ENCODE measurements at regions not wholly inside any gene's neighbourhood (a gene's known extent, or its start where the extent isn't known, plus 50 kb on each side); places are given as distances from the start of the nearest gene placed in this dataset.
"Not testable (repeated sequence)": the region's sequence is repeated elsewhere in the genome, so short reads cannot be mapped to it uniquely, and the experiment has no call there.

DNA sequence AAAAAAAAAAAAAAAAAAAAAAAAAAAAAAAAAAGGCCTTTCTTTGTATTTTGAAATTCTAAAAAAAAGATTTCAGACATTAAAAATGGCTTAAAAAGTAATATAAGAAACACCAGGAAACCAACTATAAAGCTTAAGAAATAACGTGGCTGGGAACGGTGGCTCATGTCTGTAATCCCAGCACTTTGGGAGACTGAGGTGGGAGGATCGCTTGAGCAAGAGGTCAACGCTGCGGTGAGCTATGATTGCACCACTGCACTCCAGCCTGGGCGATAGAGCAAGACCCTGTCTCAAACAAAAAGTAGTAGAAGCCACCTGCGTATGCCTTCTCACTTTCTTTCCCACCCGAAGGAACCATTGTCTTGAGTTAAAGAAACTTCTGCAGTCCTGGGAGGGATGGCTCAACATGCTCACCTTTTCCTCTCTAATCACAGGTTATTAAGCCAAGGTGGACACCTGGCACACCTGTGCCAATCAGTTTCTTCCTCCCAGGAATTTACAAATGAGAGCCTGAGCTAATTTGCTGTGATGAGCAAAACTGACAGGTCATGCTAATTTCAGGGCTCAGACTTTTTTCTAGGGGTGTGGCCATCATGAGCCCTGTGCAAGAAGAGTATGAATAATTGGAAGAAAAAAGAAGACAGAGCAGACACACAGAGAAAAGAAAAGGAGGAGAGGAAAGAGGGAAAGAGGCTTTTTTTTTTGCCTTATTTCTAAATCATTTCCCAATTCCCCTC, 72.0 kb upstream of the PARD3 start:
- no peaks in the 10 kb centered on the region for H3K9me3 ChIP-seq
- TF ChIP-seq, protein P1, sequence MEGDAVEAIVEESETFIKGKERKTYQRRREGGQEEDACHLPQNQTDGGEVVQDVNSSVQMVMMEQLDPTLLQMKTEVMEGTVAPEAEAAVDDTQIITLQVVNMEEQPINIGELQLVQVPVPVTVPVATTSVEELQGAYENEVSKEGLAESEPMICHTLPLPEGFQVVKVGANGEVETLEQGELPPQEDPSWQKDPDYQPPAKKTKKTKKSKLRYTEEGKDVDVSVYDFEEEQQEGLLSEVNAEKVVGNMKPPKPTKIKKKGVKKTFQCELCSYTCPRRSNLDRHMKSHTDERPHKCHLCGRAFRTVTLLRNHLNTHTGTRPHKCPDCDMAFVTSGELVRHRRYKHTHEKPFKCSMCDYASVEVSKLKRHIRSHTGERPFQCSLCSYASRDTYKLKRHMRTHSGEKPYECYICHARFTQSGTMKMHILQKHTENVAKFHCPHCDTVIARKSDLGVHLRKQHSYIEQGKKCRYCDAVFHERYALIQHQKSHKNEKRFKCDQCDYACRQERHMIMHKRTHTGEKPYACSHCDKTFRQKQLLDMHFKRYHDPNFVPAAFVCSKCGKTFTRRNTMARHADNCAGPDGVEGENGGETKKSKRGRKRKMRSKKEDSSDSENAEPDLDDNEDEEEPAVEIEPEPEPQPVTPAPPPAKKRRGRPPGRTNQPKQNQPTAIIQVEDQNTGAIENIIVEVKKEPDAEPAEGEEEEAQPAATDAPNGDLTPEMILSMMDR (IDR thresholded peaks at IDR 0.05): no peak

DNA sequence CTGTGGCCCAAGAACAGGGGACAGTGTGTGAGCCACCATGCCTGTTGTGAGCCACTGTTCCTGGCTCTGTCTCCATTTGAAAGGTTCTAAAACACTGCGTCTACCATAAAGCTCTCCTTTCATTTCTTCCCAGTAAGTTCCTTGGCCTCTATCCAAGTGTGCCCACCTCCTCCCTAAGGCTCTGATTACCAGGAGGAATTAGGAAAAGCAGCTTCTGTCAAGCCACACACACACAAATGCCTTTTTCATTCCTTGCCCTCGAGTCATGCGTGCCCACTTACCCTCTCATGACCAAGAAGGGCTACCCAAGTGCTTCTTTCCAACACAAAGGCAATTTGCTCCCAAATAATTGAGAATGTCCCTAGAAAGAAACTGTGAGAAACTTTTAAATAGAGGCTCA, 70.8 kb upstream of the PARD3 start:
- TF ChIP-seq, protein P1 (IDR thresholded peaks at IDR 0.05): no peak
- DNase-seq (ENCODE audit: low spot score) (no peak), ATAC-seq (ENCODE audit: insufficient number of reproducible peaks, low FRiP score, low read depth) (no peak)
- Histone ChIP-seq H3K27me3 (replicated peaks; ENCODE audit: insufficient read depth) (no peaks in the 10 kb centered on the region), H3K4me3 (no peak overlapping the region), H3K36me3 (no peaks in the 10 kb centered on the region), H3K4me1 (ENCODE audit: control insufficient read depth in 1 of 2, low read depth in 2 of 2) (no peaks in the 10 kb centered on the region), H3K27ac (no peak overlapping the region), H3K9me3 (no peaks in the 10 kb centered on the region)

More for the DNA sequence above, 72.0 kb upstream of the PARD3 start:
- no peaks in the 10 kb centered on the region for H3K36me3 ChIP-seq
- DNase-seq (ENCODE audit: low spot score): no peak
- no peaks in the 10 kb centered on the region for H3K27me3 ChIP-seq (replicated peaks; ENCODE audit: insufficient read depth)
- H3K4me1 ChIP-seq (ENCODE audit: control insufficient read depth in 1 of 2, low read depth in 2 of 2): no peaks in the 10 kb centered on the region
- H3K4me3 ChIP-seq: no peak overlapping the region
- no peak overlapping the region for H3K27ac ChIP-seq
- no peak for ATAC-seq (ENCODE audit: insufficient number of reproducible peaks, low FRiP score, low read depth)

DNA sequence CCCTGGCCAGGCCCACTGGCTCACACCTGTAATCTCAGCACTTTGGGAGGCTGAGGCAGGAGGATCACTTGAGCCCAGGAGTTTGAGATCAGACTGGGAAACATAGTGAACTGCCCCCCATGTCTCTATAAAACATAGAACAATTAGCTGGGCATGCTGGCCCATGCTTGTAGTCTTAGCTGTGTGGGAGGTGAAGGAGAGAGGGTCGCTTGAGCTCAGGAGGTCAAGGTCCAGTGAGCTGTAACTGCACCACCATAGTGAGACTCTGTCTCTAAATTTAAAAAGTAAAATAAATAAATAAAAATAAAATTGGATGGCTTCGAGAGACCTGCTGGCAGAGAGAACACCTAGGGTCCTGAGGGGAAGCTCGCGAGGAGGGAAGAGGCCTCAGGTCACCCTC, 69.9 kb upstream of the PARD3 start:
- Histone ChIP-seq H3K27me3 (replicated peaks; ENCODE audit: insufficient read depth) (no peaks in the 10 kb centered on the region), H3K4me3 (no peak overlapping the region), H3K9me3 (no peaks in the 10 kb centered on the region), H3K4me1 (ENCODE audit: control insufficient read depth in 1 of 2, low read depth in 2 of 2) (no peaks in the 10 kb centered on the region), H3K36me3 (no peaks in the 10 kb centered on the region), H3K27ac (no peak overlapping the region)
- DNase-seq (ENCODE audit: low spot score) (no peak), ATAC-seq (ENCODE audit: insufficient number of reproducible peaks, low FRiP score, low read depth) (no peak)
- TF ChIP-seq, protein P1 (IDR thresholded peaks at IDR 0.05): no peak

DNA sequence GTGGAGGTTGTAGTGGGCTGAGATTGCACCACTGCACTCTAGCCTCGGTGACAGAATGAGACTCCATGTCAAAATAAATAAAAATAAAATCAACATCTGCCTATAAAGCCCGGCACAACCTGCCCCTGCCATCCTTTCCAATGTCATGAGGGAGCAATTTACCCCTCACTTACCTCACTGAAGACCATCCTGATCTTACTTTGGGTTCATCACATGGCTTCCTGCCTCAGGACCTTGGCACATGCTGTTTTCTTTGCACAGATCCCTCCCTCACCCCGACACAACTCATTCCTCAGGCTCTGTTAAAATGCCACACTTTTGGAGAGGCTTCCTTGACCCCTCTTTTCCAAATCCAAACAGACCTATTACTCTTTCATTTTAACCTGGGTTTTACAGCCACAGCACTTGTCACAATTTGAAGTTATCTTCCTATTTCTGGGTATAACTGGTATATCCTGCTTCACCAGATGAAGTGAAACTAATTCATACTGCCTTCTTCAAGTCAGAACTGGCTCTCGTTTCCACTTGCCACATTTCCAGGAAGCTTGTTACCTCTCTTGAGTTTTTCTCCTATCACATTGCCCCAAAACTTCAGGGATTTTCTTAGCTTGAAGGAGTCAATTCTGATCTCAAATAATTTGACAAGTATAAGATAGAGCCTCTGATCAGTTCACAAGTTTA, 69.3 kb upstream of the PARD3 start:
- no peaks in the 10 kb centered on the region for H3K4me1 ChIP-seq (ENCODE audit: control insufficient read depth in 1 of 2, low read depth in 2 of 2)
- H3K9me3 ChIP-seq: no peaks in the 10 kb centered on the region
- ATAC-seq (ENCODE audit: insufficient number of reproducible peaks, low FRiP score, low read depth): no peak
- TF ChIP-seq, protein P1 (IDR thresholded peaks at IDR 0.05): no peak
- no peaks in the 10 kb centered on the region for H3K27me3 ChIP-seq (replicated peaks; ENCODE audit: insufficient read depth)
- H3K4me3 ChIP-seq: no peak overlapping the region
- no peak overlapping the region for H3K27ac ChIP-seq
- no peak for DNase-seq (ENCODE audit: low spot score)
- no peaks in the 10 kb centered on the region for H3K36me3 ChIP-seq

DNA sequence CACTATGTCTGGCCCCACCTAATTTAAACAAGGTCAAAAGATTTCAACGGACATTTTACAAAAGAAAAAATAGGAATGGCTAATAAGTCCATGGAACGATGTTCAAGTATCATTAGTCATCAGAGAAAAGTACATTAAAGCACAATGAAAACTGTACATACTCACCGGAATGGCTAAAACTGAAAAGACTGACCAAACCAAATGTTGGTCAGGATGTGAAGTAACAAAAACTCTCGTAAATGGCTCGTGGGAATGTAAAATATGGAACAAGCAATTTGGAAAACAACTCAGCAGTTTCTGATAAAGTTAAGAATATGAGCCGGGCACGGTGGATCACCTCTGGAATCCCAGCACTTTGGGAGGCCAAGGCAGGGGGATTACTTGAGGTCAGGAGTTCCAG, 65.7 kb upstream of the PARD3 start:
- Histone ChIP-seq H3K4me1 (ENCODE audit: control insufficient read depth in 1 of 2, low read depth in 2 of 2) (no peaks in the 10 kb centered on the region), H3K9me3 (no peaks in the 10 kb centered on the region), H3K27ac (no peak overlapping the region), H3K27me3 (replicated peaks; ENCODE audit: insufficient read depth) (no peaks in the 10 kb centered on the region), H3K4me3 (no peak overlapping the region), H3K36me3 (no peaks in the 10 kb centered on the region)
- DNase-seq (ENCODE audit: low spot score): no peak
- no peak for ATAC-seq (ENCODE audit: insufficient number of reproducible peaks, low FRiP score, low read depth)
- TF ChIP-seq, protein P1 (IDR thresholded peaks at IDR 0.05): no peak

DNA sequence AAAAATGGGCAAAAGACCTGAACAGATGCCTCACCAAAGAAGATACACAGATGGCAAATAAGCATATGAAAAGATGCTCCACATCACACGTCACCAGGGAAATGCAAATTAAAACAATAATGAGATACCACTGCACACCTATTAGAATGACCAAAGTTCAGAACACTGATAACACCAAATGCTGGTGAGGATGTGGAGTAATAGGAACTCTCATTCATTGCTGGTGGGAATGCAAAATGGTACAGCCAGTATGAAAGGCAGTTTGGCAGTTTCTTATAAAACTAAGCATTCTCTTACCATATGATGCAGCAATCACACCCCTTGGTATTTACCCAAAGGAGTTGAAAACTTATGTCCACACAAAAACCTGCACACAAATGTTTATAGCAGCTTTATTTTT, 63.6 kb upstream of the PARD3 start:
- H3K4me3 ChIP-seq; H3K27me3 ChIP-seq (replicated peaks; ENCODE audit: insufficient read depth); H3K27ac ChIP-seq; DNase-seq (ENCODE audit: low spot score); H3K9me3 ChIP-seq; ATAC-seq (ENCODE audit: insufficient number of reproducible peaks, low FRiP score, low read depth); H3K36me3 ChIP-seq; H3K4me1 ChIP-seq (ENCODE audit: control insufficient read depth in 1 of 2, low read depth in 2 of 2): not testable (repeated sequence)
